Uterus (tissue), 2 donors: ENCODE measurements at regions not wholly inside any gene's neighbourhood (a gene's known extent, or its start where the extent isn't known, plus 50 kb on each side); places are given as distances from the start of the nearest gene placed in this dataset.

Experiments
- POLR2A ChIP-seq, 2 donors: fragments of 450-650 bp; IDR thresholded peaks; one replicate each; pipeline ENCODE4 v1.6.1; 2016; ENCODE audit warnings: antibody characterized with exemption in 2 of 2, mild to moderate bottlenecking in 1 of 2, moderate library complexity in 1 of 2
- TF ChIP-seq, protein P1 (sequence below), 4 experiments: fragments of 200-600 bp in 2 of 4; fragments of 450-650 bp in 2 of 4; sonication (generic) in 2 of 4; IDR thresholded peaks; one replicate each; pipeline ENCODE4 v1.5.1; 2016 to 2019; ENCODE audit warnings: antibody characterized with exemption in 4 of 4, mild to moderate bottlenecking in 2 of 4, moderate library complexity in 1 of 4

DNA sequence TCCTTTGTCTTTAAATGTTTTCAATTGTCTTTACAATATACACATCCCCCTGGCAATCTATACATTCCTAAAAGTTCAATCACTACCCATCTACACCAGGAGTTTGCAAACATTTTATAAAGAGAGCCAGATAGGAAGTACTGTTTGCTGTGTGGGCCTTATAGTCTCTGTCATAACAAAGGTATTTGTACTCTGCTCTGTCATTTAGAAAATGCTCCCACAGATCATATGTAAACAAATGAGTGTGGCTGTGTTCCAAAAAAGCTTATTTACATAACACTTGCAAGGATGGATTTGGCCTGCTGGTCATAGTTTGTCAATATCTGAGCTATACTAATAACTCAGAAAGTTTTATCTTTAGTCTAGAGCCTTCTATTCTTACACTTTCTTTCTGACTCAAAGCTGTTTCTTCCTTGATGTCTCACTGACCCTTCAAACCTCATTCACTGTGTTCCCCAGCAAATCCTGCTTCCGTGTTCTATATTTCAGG, 511.9 kb downstream of the GBE1 start:
- TF ChIP-seq, protein P1, sequence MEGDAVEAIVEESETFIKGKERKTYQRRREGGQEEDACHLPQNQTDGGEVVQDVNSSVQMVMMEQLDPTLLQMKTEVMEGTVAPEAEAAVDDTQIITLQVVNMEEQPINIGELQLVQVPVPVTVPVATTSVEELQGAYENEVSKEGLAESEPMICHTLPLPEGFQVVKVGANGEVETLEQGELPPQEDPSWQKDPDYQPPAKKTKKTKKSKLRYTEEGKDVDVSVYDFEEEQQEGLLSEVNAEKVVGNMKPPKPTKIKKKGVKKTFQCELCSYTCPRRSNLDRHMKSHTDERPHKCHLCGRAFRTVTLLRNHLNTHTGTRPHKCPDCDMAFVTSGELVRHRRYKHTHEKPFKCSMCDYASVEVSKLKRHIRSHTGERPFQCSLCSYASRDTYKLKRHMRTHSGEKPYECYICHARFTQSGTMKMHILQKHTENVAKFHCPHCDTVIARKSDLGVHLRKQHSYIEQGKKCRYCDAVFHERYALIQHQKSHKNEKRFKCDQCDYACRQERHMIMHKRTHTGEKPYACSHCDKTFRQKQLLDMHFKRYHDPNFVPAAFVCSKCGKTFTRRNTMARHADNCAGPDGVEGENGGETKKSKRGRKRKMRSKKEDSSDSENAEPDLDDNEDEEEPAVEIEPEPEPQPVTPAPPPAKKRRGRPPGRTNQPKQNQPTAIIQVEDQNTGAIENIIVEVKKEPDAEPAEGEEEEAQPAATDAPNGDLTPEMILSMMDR (IDR thresholded peaks at IDR 0.05), result no peak
- TF ChIP-seq POLR2A (IDR thresholded peaks at IDR 0.05), result no peak
